WTC11 (cell line): ENCODE measurements at regions not wholly inside any gene's neighbourhood (a gene's known extent, or its start where the extent isn't known, plus 50 kb on each side); places are given as distances from the start of the nearest gene placed in this dataset.

Source experiments
- ATAC-seq: fragments of 200-7000 bp; cut with Tn5 transposase; 2 replicates; pipeline ENCODE4 v1.10.0; 2021; ENCODE audit warnings: mild to moderate bottlenecking, moderate library complexity
- CTCF ChIA-PET: fragments of 300-600 bp; sonication (Branson Sonifier 250); formaldehyde crosslinking; loops from one replicate; lab custom pipeline; 2021; ENCODE audit warnings: antibody characterized with exemption; lab: Charles Lee
- POLR2A ChIA-PET: fragments of 350-600 bp; sonication (Branson Sonifier 250); formaldehyde crosslinking; loops from one replicate; lab custom pipeline; 2021; ENCODE audit warnings: antibody characterized with exemption; lab: Charles Lee
- DNase-seq: peaks from one replicate; pipeline ENCODE4 v3.0.0; 2021; ENCODE audit warnings: low spot score
- H3K27ac Mint-ChIP-seq: 2 replicates; pipeline ENCODE4 v1.8.0; 2021; ENCODE audit warnings: mixed read lengths
- H3K27me3 Mint-ChIP-seq: 2 replicates; pipeline ENCODE4 v1.8.0; 2021; ENCODE audit warnings: low read depth, mild to moderate bottlenecking, moderate library complexity, mixed read lengths
- H3K36me3 Mint-ChIP-seq: 2 replicates; pipeline ENCODE4 v1.8.0; 2021; ENCODE audit warnings: mixed read lengths
- H3K4me1 Mint-ChIP-seq: 2 replicates; pipeline ENCODE4 v1.8.0; 2022; ENCODE audit warnings: mixed read lengths
- H3K4me3 Mint-ChIP-seq: 2 replicates; pipeline ENCODE4 v1.8.0; 2021; ENCODE audit warnings: mild to moderate bottlenecking, moderate library complexity, mixed read lengths
- H3K9me3 Mint-ChIP-seq: 2 replicates; pipeline ENCODE4 v1.8.0; 2021; ENCODE audit warnings: mixed read lengths
- AFF4 ChIP-seq: sonication (generic); formaldehyde crosslinking; IDR thresholded peaks from 2 replicates; pipeline ENCODE4 v1.8.1; 2023; ENCODE audit warnings: mild to moderate bottlenecking, missing genetic modification reagents, borderline replicate concordance
- ATF2 ChIP-seq: sonication (generic); formaldehyde crosslinking; IDR thresholded peaks from 2 replicates; pipeline ENCODE4 v1.8.1; 2022; ENCODE audit warnings: low read depth, missing genetic modification reagents, borderline replicate concordance
- ERG ChIP-seq: fragments of 250-450 bp; sonication (Bioruptor Pico); IDR thresholded peaks from 2 replicates; pipeline ENCODE4 v1.8.0; 2021; ENCODE audit warnings: mild to moderate bottlenecking
- FOXP4 ChIP-seq: sonication (generic); formaldehyde crosslinking; IDR thresholded peaks from 2 replicates; pipeline ENCODE4 v1.8.0; 2022; ENCODE audit warnings: mild to moderate bottlenecking, missing genetic modification reagents
- GRHL2 ChIP-seq: fragments of 250-450 bp; sonication (Bioruptor Pico); IDR thresholded peaks from 2 replicates; pipeline ENCODE4 v1.8.0; 2022; ENCODE audit warnings: mild to moderate bottlenecking, moderate library complexity; ENCODE audit not compliant: insufficient replicate concordance, severe bottlenecking
- HMGXB4 ChIP-seq: sonication (generic); formaldehyde crosslinking; IDR thresholded peaks from 2 replicates; pipeline ENCODE4 v1.8.1; 2023; ENCODE audit warnings: mild to moderate bottlenecking, moderate library complexity, missing genetic modification reagents
- JAZF1 ChIP-seq: fragments of 250-450 bp; sonication (Bioruptor Pico); IDR thresholded peaks from 2 replicates; pipeline ENCODE4 v1.9.0; 2021; ENCODE audit warnings: moderate library complexity, mild to moderate bottlenecking, inconsistent platforms
- NFATC4 ChIP-seq: fragments of 250-450 bp; sonication (Bioruptor Pico); IDR thresholded peaks from 2 replicates; pipeline ENCODE4 v1.9.0; 2021; ENCODE audit warnings: mild to moderate bottlenecking
- NFE2L1 ChIP-seq: sonication (generic); formaldehyde crosslinking; IDR thresholded peaks from 2 replicates; pipeline ENCODE4 v1.8.1; 2023; ENCODE audit warnings: missing genetic modification reagents
- SOX15 ChIP-seq: fragments of 250-450 bp; sonication (Bioruptor Pico); IDR thresholded peaks from 2 replicates; pipeline ENCODE4 v1.9.0; 2021; ENCODE audit warnings: mild to moderate bottlenecking
- TCF7 ChIP-seq: sonication (generic); formaldehyde crosslinking; IDR thresholded peaks from 2 replicates; pipeline ENCODE4 v1.8.0; 2022; ENCODE audit warnings: mild to moderate bottlenecking, low read depth, missing genetic modification reagents, moderate library complexity
- ZNF121 ChIP-seq: sonication (generic); formaldehyde crosslinking; IDR thresholded peaks from 2 replicates; pipeline ENCODE4 v1.8.0; 2023; ENCODE audit warnings: missing genetic modification reagents
- ZNF232 ChIP-seq: sonication (generic); formaldehyde crosslinking; IDR thresholded peaks from 2 replicates; pipeline ENCODE4 v1.8.0; 2022; ENCODE audit warnings: mild to moderate bottlenecking, missing genetic modification reagents
- ZNF423 ChIP-seq: fragments of 250-450 bp; sonication (Bioruptor Pico); IDR thresholded peaks from 2 replicates; pipeline ENCODE4 v2.1.2; 2022; ENCODE audit warnings: mild to moderate bottlenecking, moderate library complexity
- ZNF425 ChIP-seq: fragments of 250-450 bp; sonication (Bioruptor Pico); conservative IDR thresholded peaks from 2 replicates; pipeline ENCODE4 v1.9.0; 2021; ENCODE audit warnings: mild to moderate bottlenecking
- ZNF512 ChIP-seq: sonication (generic); formaldehyde crosslinking; IDR thresholded peaks from 2 replicates; pipeline ENCODE4 v1.8.1; 2022; ENCODE audit warnings: missing genetic modification reagents, borderline replicate concordance
- ZNF532 ChIP-seq: fragments of 250-450 bp; sonication (Bioruptor Pico); IDR thresholded peaks from 2 replicates; pipeline ENCODE4 v1.9.0; 2021; ENCODE audit warnings: mild to moderate bottlenecking, borderline replicate concordance
- ZNF671 ChIP-seq: fragments of 250-450 bp; sonication (Bioruptor Pico); IDR thresholded peaks from 2 replicates; pipeline ENCODE4 v1.8.0; 2021; ENCODE audit warnings: mild to moderate bottlenecking

GRCh38 chr21:35135481-35135880 lies 86.4 kb upstream of the RUNX1 start (continued):
- TF ChIP-seq FOXP4 (CRISPR knock-in tag) (no peak), HMGXB4 (CRISPR knock-in tag) (no peak), ZNF423 (no peak), ZNF425 (CRISPR knock-in tag) (no peak)
- TF ChIP-seq, all 79 proteins: peak for 0

GRCh38 chr21:35134309-35134708 lies 85.2 kb upstream of the RUNX1 start:
- Mint-ChIP-seq H3K27me3 (no peaks in the 10 kb centered on the region), H3K4me3 (no peak overlapping the region)
- CTCF ChIA-PET: no interaction called here
- TF ChIP-seq JAZF1 (no peak), SOX15 (CRISPR knock-in tag) (no peak), NFATC4 (CRISPR knock-in tag) (no peak), ZNF121 (no peak), GRHL2 (CRISPR knock-in tag) (no peak), ZNF532 (CRISPR knock-in tag) (no peak), ATF2 (no peak), ERG (CRISPR knock-in tag) (no peak), ZNF512 (CRISPR knock-in tag) (no peak), ZNF232 (no peak), AFF4 (CRISPR knock-in tag) (no peak), TCF7 (CRISPR knock-in tag) (no peak), ZNF671 (CRISPR knock-in tag) (no peak), NFE2L1 (CRISPR knock-in tag) (no peak)

More at GRCh38 chr21:35134309-35134708, 85.2 kb upstream of the RUNX1 start:
- DNase-seq: no peak
- Mint-ChIP-seq H3K9me3 (peaks cover 10% of the 10 kb centered on the region), H3K36me3 (no peaks in the 10 kb centered on the region), H3K27ac (no peak overlapping the region), H3K4me1 (peaks cover 16% of the 10 kb centered on the region)
- POLR2A ChIA-PET: no interaction called here
- ATAC-seq: no peak
